Activated naive CD8-positive, alpha-beta T cell (primary cell): ENCODE measurements at regions not wholly inside any gene's neighbourhood (a gene's known extent, or its start where the extent isn't known, plus 50 kb on each side); places are given as distances from the start of the nearest gene placed in this dataset.

Source experiments
- H3K27ac Mint-ChIP-seq: one replicate; pipeline ENCODE4 v1.8.0; 2021; ENCODE audit warnings: mixed read lengths
- H3K27me3 Mint-ChIP-seq: one replicate; pipeline ENCODE4 v1.8.0; 2021; ENCODE audit warnings: mixed read lengths
- H3K36me3 Mint-ChIP-seq: one replicate; pipeline ENCODE4 v1.8.0; 2021; ENCODE audit warnings: mixed read lengths
- H3K4me1 Mint-ChIP-seq: one replicate; pipeline ENCODE4 v1.8.0; 2021; ENCODE audit warnings: low read depth, mixed read lengths
- H3K4me3 Mint-ChIP-seq: one replicate; pipeline ENCODE4 v1.8.0; 2021; ENCODE audit warnings: mild to moderate bottlenecking, mixed read lengths
- H3K9me3 Mint-ChIP-seq: one replicate; pipeline ENCODE4 v1.8.0; 2021; ENCODE audit warnings: low read depth, mixed read lengths

GRCh38 chr6:170232186-170233002 is 58.5 kb downstream of the DLL1 start:
- Mint-ChIP-seq H3K36me3 (no peaks in the 10 kb centered on the region), H3K9me3 (no peaks in the 10 kb centered on the region), H3K27me3 (no peaks in the 10 kb centered on the region), H3K27ac (no peak overlapping the region), H3K4me1 (no peaks in the 10 kb centered on the region), H3K4me3 (no peak overlapping the region)

GRCh38 chr6:170231293-170232185 is 59.3 kb downstream of the DLL1 start:
- Mint-ChIP-seq H3K27ac (no peak overlapping the region), H3K9me3 (no peaks in the 10 kb centered on the region), H3K4me1 (no peaks in the 10 kb centered on the region), H3K4me3 (no peak overlapping the region), H3K27me3 (no peaks in the 10 kb centered on the region), H3K36me3 (no peaks in the 10 kb centered on the region)

DNA sequence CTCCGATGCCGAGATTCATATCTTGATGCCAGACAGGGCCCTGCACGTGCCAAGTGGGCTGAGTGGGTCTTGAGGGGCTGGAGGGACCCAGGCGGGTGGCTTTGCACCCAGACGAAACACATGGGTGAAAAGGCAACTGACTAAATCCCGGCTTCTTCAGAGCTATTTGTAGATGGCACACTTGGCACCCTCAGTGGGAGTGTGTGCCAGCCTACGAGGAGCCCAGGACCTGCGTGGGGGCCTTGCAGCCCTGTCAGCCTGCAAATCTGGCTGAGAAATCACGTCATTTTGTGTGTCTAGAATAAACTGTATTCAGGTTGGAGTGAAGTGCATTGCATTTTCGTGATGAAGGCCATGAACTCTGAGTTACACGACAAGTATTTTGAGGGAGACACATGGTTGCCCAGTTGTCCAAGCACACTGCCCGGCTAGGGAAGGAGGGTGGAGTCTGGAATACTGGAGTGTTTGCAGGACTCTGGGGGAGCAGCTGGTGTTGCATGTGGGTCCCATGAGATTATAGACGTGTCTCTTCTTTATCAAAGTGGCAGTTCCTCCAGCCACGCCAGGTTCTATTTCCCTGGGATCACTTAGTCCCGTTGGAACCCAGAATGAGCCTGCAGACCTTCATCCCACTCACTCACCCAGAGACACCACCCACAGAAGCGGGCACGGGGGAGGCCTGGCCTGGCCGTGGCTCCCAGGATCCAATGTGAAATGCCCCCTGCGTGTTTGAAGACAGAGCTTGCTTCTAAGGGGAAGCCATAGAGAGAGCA is 60.2 kb downstream of the DLL1 start:
- no peak overlapping the region for H3K27ac Mint-ChIP-seq
- no peaks in the 10 kb centered on the region for H3K9me3 Mint-ChIP-seq
- H3K4me1 Mint-ChIP-seq, result no peaks in the 10 kb centered on the region
- no peaks in the 10 kb centered on the region for H3K36me3 Mint-ChIP-seq
- H3K4me3 Mint-ChIP-seq, result no peak overlapping the region
- H3K27me3 Mint-ChIP-seq, result no peaks in the 10 kb centered on the region

- H3K4me3 Mint-ChIP-seq, result no peak overlapping the region
- H3K9me3 Mint-ChIP-seq, result no peaks in the 10 kb centered on the region
- no peaks in the 10 kb centered on the region for H3K4me1 Mint-ChIP-seq
- no peaks in the 10 kb centered on the region for H3K27me3 Mint-ChIP-seq
- H3K36me3 Mint-ChIP-seq, result no peaks in the 10 kb centered on the region
- no peak overlapping the region for H3K27ac Mint-ChIP-seq
These were observed 60.9 kb downstream of the DLL1 start for GRCh38 chr6:170229851-170230519.

DNA sequence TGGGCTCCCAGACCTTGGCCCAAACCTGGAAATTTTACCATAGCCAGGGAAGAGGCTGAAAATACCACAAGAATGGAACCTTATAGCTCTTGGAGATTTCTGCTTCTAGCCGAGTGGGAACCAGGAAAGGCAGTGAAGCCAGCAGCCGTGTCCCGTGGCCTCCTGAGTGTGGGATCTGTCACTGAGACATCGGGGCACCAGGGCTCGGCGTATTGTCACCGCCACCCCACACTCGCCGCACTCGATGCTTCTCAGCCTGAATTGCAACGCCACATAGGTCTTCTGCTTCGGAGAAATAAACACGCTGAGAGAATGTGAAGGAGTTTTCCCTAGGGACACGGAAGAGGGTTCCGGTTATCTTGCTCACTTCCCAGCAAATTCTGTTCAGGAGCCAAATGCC is 61.5 kb downstream of the DLL1 start:
- H3K9me3 Mint-ChIP-seq, result no peaks in the 10 kb centered on the region
- no peaks in the 10 kb centered on the region for H3K36me3 Mint-ChIP-seq
- no peaks in the 10 kb centered on the region for H3K27me3 Mint-ChIP-seq
- H3K4me3 Mint-ChIP-seq, result no peak overlapping the region
- no peak overlapping the region for H3K27ac Mint-ChIP-seq
- H3K4me1 Mint-ChIP-seq, result no peaks in the 10 kb centered on the region

DNA sequence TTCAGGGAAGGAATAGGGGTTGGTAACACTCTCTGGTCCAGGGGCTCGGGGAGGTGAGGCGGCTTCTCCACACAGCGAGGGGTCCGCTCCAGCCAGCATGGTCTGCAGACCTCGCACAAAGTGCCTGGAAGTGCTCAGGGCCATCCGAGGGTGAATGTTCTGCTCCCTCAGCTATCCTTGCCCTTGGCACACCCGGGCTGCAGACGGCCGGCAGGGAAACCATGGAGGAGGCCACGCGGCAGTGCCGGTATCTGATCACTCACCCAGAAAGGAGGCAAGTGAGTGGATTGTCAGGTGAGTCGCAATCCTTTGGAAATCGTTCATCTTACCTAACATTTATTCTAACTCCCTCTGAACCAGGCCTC is 62.0 kb downstream of the DLL1 start:
- H3K27me3 Mint-ChIP-seq, result no peaks in the 10 kb centered on the region
- no peaks in the 10 kb centered on the region for H3K36me3 Mint-ChIP-seq
- no peak overlapping the region for H3K27ac Mint-ChIP-seq
- H3K9me3 Mint-ChIP-seq, result no peaks in the 10 kb centered on the region
- H3K4me1 Mint-ChIP-seq, result no peaks in the 10 kb centered on the region
- H3K4me3 Mint-ChIP-seq, result no peak overlapping the region

DNA sequence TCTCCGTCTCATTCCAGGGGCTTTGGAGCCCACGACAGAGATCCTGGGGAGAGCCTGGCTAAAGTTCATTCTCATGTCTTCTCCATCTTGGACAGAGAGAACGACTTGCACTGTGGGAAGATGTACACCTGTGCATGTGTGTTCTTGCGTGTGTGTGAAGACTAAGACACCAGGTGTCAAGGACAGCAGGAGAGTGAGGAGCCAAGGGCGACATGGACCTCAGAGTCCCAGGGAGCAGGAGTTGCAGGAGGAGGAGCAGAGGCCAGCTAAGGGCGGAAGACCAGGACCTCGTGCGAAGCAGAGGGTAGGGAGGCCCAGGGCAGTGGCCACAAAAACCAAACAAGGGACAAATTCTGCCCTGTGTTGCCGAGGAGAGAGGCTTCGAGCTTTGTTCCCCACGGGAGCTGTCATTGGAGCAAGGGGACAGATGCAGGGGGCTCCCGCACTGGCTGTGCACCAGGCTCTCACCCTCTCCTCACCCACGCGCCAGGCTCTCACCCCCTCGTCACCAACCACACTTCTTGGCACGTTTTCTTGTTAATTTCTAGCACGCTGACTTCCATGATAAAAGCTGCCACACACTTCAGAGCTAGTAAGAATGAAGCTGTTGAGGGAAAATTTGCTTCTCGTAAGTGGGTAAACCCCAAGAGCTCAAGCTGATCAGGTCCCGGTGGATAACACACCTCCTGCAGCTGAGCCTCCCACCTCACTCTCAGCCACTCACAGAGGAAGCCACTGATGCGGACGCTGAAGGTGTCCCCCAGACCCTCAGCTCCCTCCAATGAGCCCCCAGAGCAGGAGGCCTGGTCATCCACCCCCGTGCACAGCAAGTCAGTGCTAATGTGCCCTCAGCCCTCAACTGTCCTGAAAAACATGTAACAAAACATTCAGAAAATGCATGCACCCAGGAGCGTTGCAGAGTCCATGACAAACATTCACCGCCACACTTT is 62.6 kb downstream of the DLL1 start:
- no peak overlapping the region for H3K4me3 Mint-ChIP-seq
- peaks cover 2% of the 10 kb centered on the region for H3K4me1 Mint-ChIP-seq
- no peaks in the 10 kb centered on the region for H3K9me3 Mint-ChIP-seq
- H3K27me3 Mint-ChIP-seq, result no peaks in the 10 kb centered on the region
- no peaks in the 10 kb centered on the region for H3K36me3 Mint-ChIP-seq
- no peak overlapping the region for H3K27ac Mint-ChIP-seq

- H3K27me3 Mint-ChIP-seq, result no peaks in the 10 kb centered on the region
- H3K36me3 Mint-ChIP-seq, result no peaks in the 10 kb centered on the region
- H3K27ac Mint-ChIP-seq, result no peak overlapping the region
- no peak overlapping the region for H3K4me3 Mint-ChIP-seq
- H3K4me1 Mint-ChIP-seq, result peaks cover 10% of the 10 kb centered on the region
- no peaks in the 10 kb centered on the region for H3K9me3 Mint-ChIP-seq
These were observed 63.3 kb downstream of the DLL1 start for GRCh38 chr6:170227521-170227983.

GRCh38 chr6:170226647-170227046 is 64.2 kb downstream of the DLL1 start:
- Mint-ChIP-seq H3K4me3 (no peak overlapping the region), H3K4me1 (peaks cover 15% of the 10 kb centered on the region), H3K27ac (no peak overlapping the region), H3K36me3 (no peaks in the 10 kb centered on the region), H3K27me3 (no peaks in the 10 kb centered on the region), H3K9me3 (no peaks in the 10 kb centered on the region)

DNA sequence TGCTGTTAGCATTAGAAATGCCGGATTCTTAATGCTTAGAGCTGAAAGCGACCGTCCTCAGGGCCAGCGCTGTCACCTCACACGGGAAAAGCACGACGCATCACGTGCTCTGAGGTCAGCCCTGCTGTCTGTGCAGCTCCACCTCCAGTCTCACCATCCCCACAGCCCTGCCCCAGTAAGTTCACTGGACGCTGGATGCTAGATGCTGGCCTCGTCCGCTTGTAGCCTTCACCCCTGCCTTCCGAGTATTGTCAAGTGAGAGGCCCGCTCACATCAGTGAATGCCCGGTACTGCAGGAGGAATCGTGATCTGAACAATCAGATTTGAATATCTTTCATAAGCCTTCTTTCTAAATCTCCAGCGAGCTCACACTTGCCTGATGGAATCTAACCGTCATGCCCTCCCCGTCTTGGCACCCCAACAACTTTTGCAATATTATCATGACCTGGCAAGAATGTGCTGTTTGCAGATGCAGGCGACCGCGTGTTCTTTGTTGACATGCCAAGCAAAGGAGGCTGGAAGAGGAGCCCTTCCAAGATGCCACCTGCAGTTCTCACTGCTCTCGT is 64.9 kb downstream of the DLL1 start:
- H3K27ac Mint-ChIP-seq, result no peak overlapping the region
- no peaks in the 10 kb centered on the region for H3K27me3 Mint-ChIP-seq
- H3K36me3 Mint-ChIP-seq, result no peaks in the 10 kb centered on the region
- H3K9me3 Mint-ChIP-seq, result no peaks in the 10 kb centered on the region
- peaks cover 19% of the 10 kb centered on the region for H3K4me1 Mint-ChIP-seq
- H3K4me3 Mint-ChIP-seq, result no peak overlapping the region

DNA sequence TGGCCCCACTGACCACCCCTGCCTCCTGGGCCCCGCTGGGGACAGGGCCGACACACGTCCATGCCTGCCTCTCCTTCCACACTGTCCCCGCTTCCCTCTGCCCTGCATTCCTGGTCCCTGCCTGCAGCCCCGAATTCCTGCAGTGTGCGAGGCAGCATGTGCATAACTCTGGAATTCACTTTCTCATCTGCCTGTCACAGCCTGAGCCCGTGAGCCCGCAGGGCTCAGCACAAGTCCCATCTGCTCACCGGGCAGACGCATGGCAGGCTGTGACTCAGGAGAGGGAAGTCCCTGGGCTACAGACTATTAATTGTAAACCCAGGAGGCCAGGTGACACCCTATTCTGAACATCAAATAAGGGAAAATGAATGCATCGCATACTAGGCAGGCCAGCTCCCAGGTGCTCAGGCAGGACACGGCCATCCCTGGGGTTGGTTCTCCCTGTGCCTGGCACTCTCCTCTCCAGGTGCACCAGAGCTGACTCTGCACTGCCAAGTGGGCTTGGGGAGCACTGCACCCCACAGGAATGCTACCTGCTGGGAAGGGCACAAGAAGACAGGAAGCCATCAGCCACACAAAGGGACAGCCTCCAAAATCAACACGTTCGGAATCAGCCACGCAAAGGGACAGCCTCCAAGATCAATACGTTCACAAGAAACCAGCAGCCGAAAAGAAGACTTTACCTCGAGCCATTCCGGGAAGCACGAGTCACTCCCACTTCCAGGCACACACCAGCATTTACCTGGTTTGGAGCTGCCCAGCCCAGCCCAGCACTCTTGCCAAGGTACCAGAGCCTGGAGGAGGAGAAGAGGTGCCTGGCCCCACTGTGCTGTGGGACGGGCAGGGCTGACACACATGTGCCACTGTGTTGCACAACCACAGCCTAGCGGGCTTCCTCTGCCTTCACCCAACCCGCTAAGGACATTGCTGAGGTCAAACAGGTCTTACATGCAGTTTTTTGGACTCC is 65.9 kb downstream of the DLL1 start:
- no peaks in the 10 kb centered on the region for H3K27me3 Mint-ChIP-seq
- H3K36me3 Mint-ChIP-seq, result no peaks in the 10 kb centered on the region
- no peaks in the 10 kb centered on the region for H3K9me3 Mint-ChIP-seq
- H3K27ac Mint-ChIP-seq, result no peak overlapping the region
- H3K4me1 Mint-ChIP-seq, result peaks cover 19% of the 10 kb centered on the region
- no peak overlapping the region for H3K4me3 Mint-ChIP-seq

DNA sequence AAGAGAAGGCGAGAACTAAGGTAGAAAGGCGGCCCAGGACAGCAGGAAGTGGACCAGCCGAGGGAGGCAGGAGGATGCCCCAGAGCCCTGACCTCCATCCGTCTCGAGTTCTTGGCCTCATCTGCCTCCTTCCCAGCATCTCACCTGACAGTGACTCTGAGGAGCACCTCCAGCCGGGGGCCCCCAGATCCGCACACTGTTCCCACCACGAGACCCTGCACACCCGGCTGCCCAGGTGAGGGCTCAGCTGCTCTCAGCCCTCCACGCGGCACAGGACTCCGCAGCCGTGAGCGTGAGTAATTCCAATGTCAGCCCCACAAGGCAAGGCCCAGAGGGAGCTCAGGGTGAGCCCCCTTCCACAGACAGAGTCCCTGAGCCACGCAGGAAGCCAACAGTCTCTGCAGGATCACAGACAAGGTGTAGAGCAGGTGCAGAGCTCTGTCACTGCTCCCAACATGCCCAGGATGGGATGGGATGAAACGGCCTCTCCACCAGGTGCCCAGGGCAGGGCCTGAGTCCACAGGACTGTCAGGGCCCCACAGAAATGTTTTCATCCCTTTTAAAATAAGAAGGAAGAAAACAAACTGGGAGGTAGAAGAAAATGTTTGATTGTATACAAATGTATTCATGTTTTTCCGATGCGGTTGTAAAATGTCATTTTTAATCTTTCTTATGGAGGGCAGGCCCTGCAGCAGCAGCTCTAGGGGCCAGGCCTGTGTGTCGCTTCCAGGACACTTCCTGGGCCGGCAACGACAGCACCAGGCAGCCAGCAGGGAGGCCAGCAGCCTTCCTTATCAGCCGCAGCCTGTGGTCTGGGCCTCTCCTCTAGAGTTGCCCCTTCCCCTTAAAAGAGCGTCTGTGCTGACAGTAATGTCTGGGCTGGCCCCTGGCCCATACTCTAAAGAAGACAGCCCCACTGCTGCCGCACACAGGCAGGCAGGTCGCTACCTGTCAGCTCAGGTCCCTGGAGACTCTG is 66.9 kb downstream of the DLL1 start:
- Mint-ChIP-seq H3K4me3 (no peak overlapping the region), H3K36me3 (no peaks in the 10 kb centered on the region)

More for the DNA sequence above, 66.9 kb downstream of the DLL1 start:
- no peak overlapping the region for H3K27ac Mint-ChIP-seq
- peaks cover 19% of the 10 kb centered on the region for H3K4me1 Mint-ChIP-seq
- H3K27me3 Mint-ChIP-seq, result no peaks in the 10 kb centered on the region
- H3K9me3 Mint-ChIP-seq, result no peaks in the 10 kb centered on the region
